GM19455 (cell line): ENCODE measurements at regions not wholly inside any gene's neighbourhood (a gene's known extent, or its start where the extent isn't known, plus 50 kb on each side); places are given as distances from the start of the nearest gene placed in this dataset.

Source experiments
- ATAC-seq: cut with Tn5 transposase; IDR thresholded peaks from one replicate; pipeline ENCODE4 v1.9.1; 2021; ENCODE audit not compliant: unreplicated experiment

- ATAC-seq: no peak
Observed at GRCh38 chr4:182143822-182144625, 99.2 kb upstream of the TENM3 start.

DNA sequence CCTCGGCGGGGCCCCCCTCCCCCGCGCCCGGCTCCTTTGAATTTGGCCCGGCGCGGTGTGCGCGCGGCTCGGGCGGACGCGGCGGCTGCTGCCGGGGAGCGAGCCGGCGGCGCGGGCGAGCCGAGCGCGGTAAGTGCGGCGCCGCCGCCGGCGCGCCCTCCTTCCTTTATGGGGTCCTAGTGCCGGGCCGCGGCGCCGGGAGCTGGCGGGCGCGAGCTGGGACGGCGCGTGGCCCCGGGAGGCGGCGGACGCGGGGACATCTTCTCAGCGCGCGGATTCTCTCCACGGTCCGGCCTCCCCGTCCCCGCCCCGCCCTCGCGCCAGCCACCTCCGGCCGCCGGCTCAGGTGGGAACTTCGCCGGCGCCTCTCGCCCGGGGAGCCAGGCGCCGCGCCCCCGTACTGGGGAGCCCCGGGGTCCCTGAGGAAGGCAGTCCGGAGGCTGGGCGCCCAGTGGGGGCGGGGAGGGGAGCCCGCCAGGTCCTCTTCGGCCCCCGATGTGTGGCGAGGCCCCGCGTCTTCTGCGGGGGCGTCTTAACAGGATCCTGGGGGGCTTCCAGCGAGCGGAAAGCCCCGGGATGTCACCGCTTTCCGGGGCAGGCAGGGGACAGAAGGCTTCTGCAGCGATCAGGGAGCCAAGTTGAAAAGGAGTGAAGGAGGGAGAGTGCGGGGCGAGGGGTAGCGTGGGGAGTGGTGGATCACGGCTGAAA, 98.4 kb upstream of the TENM3 start:
- ATAC-seq: no peak

GRCh38 chr4:182145334-182145905, 97.8 kb upstream of the TENM3 start:
- no peak for ATAC-seq

DNA sequence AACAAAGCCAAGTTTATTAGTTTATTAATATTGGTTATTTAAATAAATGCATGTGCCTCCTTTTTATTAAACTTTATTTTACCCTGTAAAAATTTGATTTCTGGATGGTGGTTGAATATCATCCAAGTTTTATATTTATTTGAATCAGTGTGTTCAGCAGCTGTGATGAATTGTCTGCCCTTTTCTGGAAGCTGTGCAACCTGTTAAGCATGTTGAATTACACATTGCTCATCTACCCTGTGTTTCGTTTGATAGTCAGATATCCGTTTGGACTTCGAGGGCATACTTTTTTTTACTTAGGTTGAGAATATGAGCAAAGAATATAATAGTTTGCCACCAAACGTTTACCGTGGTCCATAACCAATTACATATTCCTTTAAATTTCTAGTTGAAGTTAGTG, 95.8 kb upstream of the TENM3 start:
- no peak for ATAC-seq

- ATAC-seq: no peak
Observed at GRCh38 chr4:182150645-182151044, 92.6 kb upstream of the TENM3 start.

- no peak for ATAC-seq
Observed at GRCh38 chr4:182155806-182156205, 87.4 kb upstream of the TENM3 start.

- ATAC-seq: no peak
Observed at GRCh38 chr4:182163180-182163579, 80.0 kb upstream of the TENM3 start.

GRCh38 chr4:182169572-182169971, 73.6 kb upstream of the TENM3 start:
- ATAC-seq: no peak

DNA sequence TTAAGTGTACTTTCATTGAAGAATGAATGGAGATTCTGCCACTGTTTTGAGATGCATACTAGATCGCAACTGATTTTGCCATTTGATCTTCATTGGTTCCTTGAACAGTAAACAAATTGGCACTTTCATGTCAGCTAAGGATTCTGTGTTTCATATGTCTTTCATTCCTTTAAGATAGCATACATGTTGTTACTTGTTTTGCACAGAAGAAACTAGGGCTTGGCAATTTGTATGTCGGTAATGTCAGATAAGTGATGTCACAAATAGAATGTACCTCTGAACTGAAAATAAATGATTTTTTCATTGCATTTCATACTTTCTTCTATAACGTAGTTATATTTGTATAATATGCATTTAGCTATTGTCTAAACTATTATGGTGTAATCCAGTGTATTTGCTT, 73.2 kb upstream of the TENM3 start:
- ATAC-seq: no peak

- no peak for ATAC-seq
Observed at GRCh38 chr4:182170417-182170935, 72.7 kb upstream of the TENM3 start.

- ATAC-seq: no peak
Observed at GRCh38 chr4:182174979-182175378, 68.2 kb upstream of the TENM3 start.

GRCh38 chr4:182175788-182176519, 67.2 kb upstream of the TENM3 start:
- no peak for ATAC-seq

DNA sequence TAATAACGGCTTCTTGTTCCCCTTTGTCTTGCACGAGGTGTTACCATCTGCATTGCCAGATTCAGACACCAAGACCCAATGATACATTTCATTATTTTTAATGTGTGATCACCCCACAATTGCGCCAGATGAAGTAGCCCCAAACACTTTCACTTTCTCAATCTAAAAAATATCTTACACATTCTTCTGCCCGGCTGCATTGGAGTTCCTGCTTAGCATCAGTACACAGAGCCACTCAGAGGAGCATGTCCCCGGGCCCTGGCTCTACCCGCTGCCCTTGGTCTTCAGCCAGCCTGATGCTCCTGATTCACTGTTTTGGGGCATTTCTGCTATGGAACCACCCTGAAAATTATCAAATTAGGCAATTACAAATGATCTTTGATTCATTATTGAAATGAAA, 66.0 kb upstream of the TENM3 start:
- ATAC-seq: no peak

DNA sequence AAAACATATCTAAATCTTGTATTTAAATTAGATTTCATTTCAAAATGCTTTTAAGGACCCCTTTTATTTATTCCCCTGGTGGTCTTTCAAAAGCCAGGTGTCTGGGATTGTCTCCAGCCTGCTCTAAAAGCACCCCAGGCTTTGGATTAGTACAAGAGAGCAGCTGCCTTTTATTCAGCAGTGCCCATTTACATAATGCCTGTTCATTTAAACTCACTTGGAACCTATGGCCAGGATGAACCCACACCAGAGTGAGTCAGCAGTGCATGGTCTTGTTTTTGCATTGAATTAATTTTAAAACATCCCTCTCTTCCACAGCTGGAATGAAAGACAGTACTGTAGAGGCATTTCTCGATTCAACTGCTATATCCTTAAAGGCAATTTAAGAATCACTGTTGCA, 64.1 kb upstream of the TENM3 start:
- no peak for ATAC-seq

- ATAC-seq: no peak
Observed at GRCh38 chr4:182179751-182180150, 63.5 kb upstream of the TENM3 start.

- ATAC-seq: no peak
Observed at GRCh38 chr4:182185491-182185890, 57.7 kb upstream of the TENM3 start.

DNA sequence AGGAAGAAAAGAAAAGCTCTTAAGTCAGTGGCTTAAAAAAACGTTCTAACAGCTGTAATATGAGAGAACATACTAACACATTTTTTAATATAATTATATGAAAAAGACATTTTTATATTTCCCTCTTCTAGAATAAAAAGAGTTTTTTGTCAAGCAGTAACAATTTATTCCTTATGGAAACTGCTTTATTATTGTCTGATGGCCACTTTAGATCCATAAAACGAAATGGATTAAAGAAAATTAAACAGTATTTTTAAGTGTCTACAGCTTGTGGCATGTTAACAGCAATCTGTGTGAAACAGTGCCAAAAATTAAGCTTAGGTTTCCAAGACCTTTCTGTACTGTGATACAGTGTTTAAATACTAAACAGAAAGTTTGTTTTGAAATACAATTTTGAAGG, 55.5 kb upstream of the TENM3 start:
- no peak for ATAC-seq

DNA sequence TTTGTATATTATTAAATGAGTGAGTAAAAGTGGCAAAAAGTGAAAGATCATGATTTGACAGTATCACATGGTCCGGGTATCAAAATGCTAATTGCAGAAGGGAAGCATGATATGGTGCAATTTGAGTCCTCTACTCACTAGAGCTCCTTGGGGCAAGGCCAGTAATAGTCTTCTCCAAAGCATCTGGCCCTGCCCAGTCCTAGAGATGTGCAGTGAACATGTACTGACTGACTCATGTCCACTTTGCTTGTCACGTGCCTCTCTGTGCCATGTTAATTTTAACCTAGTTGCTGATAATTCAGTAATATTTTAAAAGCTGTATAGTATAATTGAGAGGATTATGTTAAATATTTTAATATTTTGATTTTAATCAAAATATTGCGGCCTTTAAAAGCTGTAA, 54.6 kb upstream of the TENM3 start:
- ATAC-seq: no peak

DNA sequence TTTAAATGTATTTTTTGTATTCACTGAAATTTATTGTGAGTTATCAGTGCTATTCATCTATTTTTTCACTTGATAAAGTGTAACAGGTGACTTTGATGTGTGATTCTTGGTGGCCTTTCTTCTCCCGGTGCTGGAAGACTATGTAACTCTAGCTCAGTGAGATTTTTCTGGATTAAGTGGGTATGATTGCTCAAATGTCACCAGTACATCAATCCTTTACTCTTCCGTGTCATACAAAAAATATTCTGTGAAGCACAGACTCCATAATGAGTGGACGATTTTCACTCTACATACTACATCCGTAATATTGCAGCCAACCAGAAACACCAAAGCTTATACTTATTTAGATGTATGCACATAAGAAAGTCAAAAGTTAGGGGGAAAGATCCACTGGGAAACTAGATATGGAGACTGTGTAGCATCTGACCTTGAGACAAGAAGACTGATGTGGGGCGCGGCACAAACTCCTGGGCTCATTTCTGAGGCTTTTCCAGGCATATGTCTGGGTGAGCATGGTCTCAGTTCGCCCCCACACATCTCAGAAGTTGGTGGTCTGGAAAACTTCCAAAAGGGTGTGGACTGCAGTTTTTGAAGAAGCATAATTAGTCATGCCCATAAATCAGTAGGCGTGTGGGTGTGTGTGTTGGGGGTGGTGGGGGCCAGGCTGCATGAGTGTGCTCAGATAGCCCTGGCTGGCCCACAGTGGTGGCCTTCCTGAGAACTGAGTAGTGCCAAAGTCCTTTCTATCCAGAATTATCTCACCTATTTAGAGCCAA, 53.9 kb upstream of the TENM3 start:
- no peak for ATAC-seq

DNA sequence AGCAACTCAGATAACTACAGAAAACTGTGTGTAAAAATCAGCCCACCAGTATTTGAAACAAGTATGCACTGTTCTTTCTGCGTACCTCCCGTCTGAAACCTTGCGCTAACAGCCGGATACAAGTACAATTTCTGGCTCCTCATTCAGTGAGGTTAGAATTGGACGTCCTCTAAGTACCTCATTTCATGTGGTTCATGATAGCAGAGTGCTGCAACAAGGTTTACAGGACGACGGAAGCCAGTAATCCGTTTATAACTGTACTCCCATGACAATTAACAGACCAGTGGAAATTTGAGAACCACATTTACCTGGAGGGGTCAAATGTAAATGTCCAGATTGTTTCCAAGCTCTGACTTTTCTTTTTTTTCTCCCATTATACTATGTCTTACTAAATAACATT, 52.9 kb upstream of the TENM3 start:
- no peak for ATAC-seq
